ENCODE measurements at regions not wholly inside any gene's neighbourhood (a gene's known extent, or its start where the extent isn't known, plus 50 kb on each side); places are given as distances from the start of the nearest gene placed in this dataset.

DNA sequence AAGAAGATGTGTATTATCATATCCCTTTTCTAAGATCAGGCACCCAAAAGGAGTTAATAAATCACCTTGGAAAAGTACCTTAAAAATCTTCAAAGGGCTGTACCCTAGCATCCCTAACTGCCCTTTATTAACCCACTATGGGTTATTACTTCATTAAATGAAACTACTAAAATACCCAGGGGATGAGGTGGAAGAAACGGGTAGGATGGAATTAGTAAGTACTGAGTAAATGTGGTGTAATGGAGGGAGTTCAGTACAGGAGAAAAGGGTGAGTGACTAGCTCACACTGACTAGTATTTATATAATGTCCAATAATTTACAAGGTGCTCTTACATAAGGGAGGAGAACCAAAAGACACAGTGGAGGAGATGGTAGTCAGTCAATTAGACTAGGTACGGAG is 51.0 kb upstream of the RASGEF1B start:
- DNase-seq = no peak

DNA sequence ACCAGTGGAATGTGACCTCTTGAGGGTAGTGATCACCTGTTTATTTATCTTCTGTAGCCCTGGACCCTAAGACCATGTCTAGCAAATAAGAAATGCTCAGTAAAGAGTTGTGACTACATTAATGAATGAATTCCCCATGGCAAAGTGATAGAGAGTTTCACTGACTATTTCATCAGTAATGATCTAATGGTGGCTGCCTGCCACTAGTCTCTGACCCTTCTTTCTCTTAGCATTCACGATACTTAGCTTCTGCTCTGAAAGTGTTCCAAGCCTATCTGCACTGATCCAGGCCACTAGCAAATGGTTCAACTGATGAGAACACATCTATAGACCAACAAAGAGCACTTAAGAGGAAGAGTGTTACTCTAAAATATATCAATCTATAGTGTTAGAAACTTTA is 50.0 kb upstream of the RASGEF1B start:
- DNase-seq = no peak

Data from SHP77 treated with DMSO at 0.1 percent for 48 hours (cell line).